ENCODE measurements at regions not wholly inside any gene's neighbourhood (a gene's known extent, or its start where the extent isn't known, plus 50 kb on each side); places are given as distances from the start of the nearest gene placed in this dataset.

- TF ChIP-seq, protein P1, sequence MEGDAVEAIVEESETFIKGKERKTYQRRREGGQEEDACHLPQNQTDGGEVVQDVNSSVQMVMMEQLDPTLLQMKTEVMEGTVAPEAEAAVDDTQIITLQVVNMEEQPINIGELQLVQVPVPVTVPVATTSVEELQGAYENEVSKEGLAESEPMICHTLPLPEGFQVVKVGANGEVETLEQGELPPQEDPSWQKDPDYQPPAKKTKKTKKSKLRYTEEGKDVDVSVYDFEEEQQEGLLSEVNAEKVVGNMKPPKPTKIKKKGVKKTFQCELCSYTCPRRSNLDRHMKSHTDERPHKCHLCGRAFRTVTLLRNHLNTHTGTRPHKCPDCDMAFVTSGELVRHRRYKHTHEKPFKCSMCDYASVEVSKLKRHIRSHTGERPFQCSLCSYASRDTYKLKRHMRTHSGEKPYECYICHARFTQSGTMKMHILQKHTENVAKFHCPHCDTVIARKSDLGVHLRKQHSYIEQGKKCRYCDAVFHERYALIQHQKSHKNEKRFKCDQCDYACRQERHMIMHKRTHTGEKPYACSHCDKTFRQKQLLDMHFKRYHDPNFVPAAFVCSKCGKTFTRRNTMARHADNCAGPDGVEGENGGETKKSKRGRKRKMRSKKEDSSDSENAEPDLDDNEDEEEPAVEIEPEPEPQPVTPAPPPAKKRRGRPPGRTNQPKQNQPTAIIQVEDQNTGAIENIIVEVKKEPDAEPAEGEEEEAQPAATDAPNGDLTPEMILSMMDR (IDR thresholded peaks at IDR 0.05) = no peak
- TF ChIP-seq EZH2 (IDR thresholded peaks at IDR 0.05) (no peak), EZH2phosphoT487 (IDR thresholded peaks at IDR 0.05) (no peak)
Measured at GRCh38 chr15:70438776-70439175, 324.6 kb downstream of the UACA start.
